Dendritic cell treated with granulocyte-macrophage colony-stimulating factor and Interleukin-4, amounts not matched to agents 40 ng/mL and 50 ng/mL, for 4 days (primary cell): ENCODE measurements at regions not wholly inside any gene's neighbourhood (a gene's known extent, or its start where the extent isn't known, plus 50 kb on each side); places are given as distances from the start of the nearest gene placed in this dataset.
"Not testable (repeated sequence)": the region's sequence is repeated elsewhere in the genome, so short reads cannot be mapped to it uniquely, and the experiment has no call there.

Source experiments
- H3K27ac Mint-ChIP-seq: one replicate; pipeline ENCODE4 v1.8.0; 2022; ENCODE audit warnings: mild to moderate bottlenecking, mixed read lengths
- H3K27me3 Mint-ChIP-seq: one replicate; pipeline ENCODE4 v1.8.0; 2022; ENCODE audit warnings: mild to moderate bottlenecking, mixed read lengths
- H3K36me3 Mint-ChIP-seq: one replicate; pipeline ENCODE4 v1.8.0; 2022; ENCODE audit warnings: low read depth, mixed read lengths
- H3K4me1 Mint-ChIP-seq: one replicate; pipeline ENCODE4 v1.8.0; 2022; ENCODE audit warnings: low read depth, mixed read lengths
- H3K4me3 Mint-ChIP-seq: one replicate; pipeline ENCODE4 v1.8.0; 2022; ENCODE audit warnings: mild to moderate bottlenecking, moderate library complexity, mixed read lengths
- H3K9me3 Mint-ChIP-seq: one replicate; pipeline ENCODE4 v1.8.0; 2022; ENCODE audit warnings: mixed read lengths
- intact Hi-C: fragments of 100-400 bp; cut with micrococcal nuclease; formaldehyde crosslinking; loops from one replicate; pipeline ENCODE4 v1.15.0; 2022

GRCh38 chr1:117717980-117718379, 112.1 kb downstream of the TENT5C start:
- peaks cover 59% of the 10 kb centered on the region for H3K9me3 Mint-ChIP-seq
- H3K4me1 Mint-ChIP-seq, intact Hi-C loops, H3K36me3 Mint-ChIP-seq, H3K27me3 Mint-ChIP-seq, H3K4me3 Mint-ChIP-seq, H3K27ac Mint-ChIP-seq: not testable (repeated sequence)

- H3K4me3 Mint-ChIP-seq, H3K27ac Mint-ChIP-seq, H3K36me3 Mint-ChIP-seq, H3K4me1 Mint-ChIP-seq, intact Hi-C loops, H3K27me3 Mint-ChIP-seq: not testable (repeated sequence)
- peaks cover 63% of the 10 kb centered on the region for H3K9me3 Mint-ChIP-seq
Measured at GRCh38 chr1:117718596-117718995, 112.7 kb downstream of the TENT5C start.

GRCh38 chr1:117719004-117719403, 113.2 kb downstream of the TENT5C start:
- intact Hi-C loops, result no loop called here
- H3K4me1 Mint-ChIP-seq, result peaks cover 2% of the 10 kb centered on the region
- H3K9me3 Mint-ChIP-seq, result peaks cover 65% of the 10 kb centered on the region
- no peak overlapping the region for H3K27ac Mint-ChIP-seq
- no peaks in the 10 kb centered on the region for H3K27me3 Mint-ChIP-seq
- no peaks in the 10 kb centered on the region for H3K36me3 Mint-ChIP-seq
- H3K4me3 Mint-ChIP-seq, result no peak overlapping the region

GRCh38 chr1:117732065-117732797, 126.4 kb downstream of the TENT5C start:
- Mint-ChIP-seq H3K27ac (no peak overlapping the region), H3K4me1 (peaks cover 12% of the 10 kb centered on the region), H3K36me3 (no peaks in the 10 kb centered on the region), H3K27me3 (peaks cover 1% of the 10 kb centered on the region), H3K9me3 (peaks cover 21% of the 10 kb centered on the region), H3K4me3 (no peak overlapping the region)
- intact Hi-C loops, result loop anchor here (10.0 kb wide), 1 partner anchor 127 kb away; the partner anchor contains the start of gene TENT5C

GRCh38 chr1:117732956-117733355, 127.1 kb downstream of the TENT5C start:
- peaks cover 12% of the 10 kb centered on the region for H3K4me1 Mint-ChIP-seq
- no peak overlapping the region for H3K27ac Mint-ChIP-seq
- no peaks in the 10 kb centered on the region for H3K36me3 Mint-ChIP-seq
- intact Hi-C loops, result loop anchor here (10.0 kb wide), 1 partner anchor 128 kb away; the partner anchor contains the start of gene TENT5C
- H3K27me3 Mint-ChIP-seq, result peaks cover 1% of the 10 kb centered on the region
- H3K4me3 Mint-ChIP-seq, result no peak overlapping the region
- H3K9me3 Mint-ChIP-seq, result peaks cover 14% of the 10 kb centered on the region

- Mint-ChIP-seq H3K9me3 (no peaks in the 10 kb centered on the region), H3K36me3 (no peaks in the 10 kb centered on the region), H3K27me3 (no peaks in the 10 kb centered on the region), H3K4me1 (peaks cover 12% of the 10 kb centered on the region), H3K4me3 (no peak overlapping the region), H3K27ac (no peak overlapping the region)
- intact Hi-C loops, result loop anchor here (10.0 kb wide), 1 partner anchor 130 kb away; the partner anchor contains the start of gene TENT5C
Measured at GRCh38 chr1:117734403-117734802, 128.6 kb downstream of the TENT5C start.

- no peaks in the 10 kb centered on the region for H3K27me3 Mint-ChIP-seq
- H3K36me3 Mint-ChIP-seq, result no peaks in the 10 kb centered on the region
- no peaks in the 10 kb centered on the region for H3K9me3 Mint-ChIP-seq
- H3K27ac Mint-ChIP-seq, result peak overlapping the region; percentile 73
- intact Hi-C loops, result loop anchor here (10.0 kb wide), 1 partner anchor 131 kb away; the partner anchor contains the start of gene TENT5C
- peaks cover 12% of the 10 kb centered on the region for H3K4me1 Mint-ChIP-seq
- H3K4me3 Mint-ChIP-seq, result peak overlapping the region; percentile 61
Measured at GRCh38 chr1:117735045-117735992, 129.5 kb downstream of the TENT5C start.

- Mint-ChIP-seq H3K27me3 (no peaks in the 10 kb centered on the region), H3K4me3 (no peak overlapping the region), H3K4me1 (peaks cover 9% of the 10 kb centered on the region), H3K27ac (no peak overlapping the region), H3K9me3 (no peaks in the 10 kb centered on the region), H3K36me3 (no peaks in the 10 kb centered on the region)
- intact Hi-C loops, result loop anchor here (10.0 kb wide), 1 partner anchor 135 kb away; the partner anchor contains the start of gene TENT5C
Measured at GRCh38 chr1:117739504-117739903, 133.7 kb downstream of the TENT5C start.

- H3K4me3 Mint-ChIP-seq, result no peak overlapping the region
- H3K4me1 Mint-ChIP-seq, result peaks cover 1% of the 10 kb centered on the region
- intact Hi-C loops, result no loop called here
- no peaks in the 10 kb centered on the region for H3K9me3 Mint-ChIP-seq
- H3K36me3 Mint-ChIP-seq, result no peaks in the 10 kb centered on the region
- H3K27ac Mint-ChIP-seq, result no peak overlapping the region
- no peaks in the 10 kb centered on the region for H3K27me3 Mint-ChIP-seq
Measured at GRCh38 chr1:117740496-117740895, 134.6 kb downstream of the TENT5C start.

- intact Hi-C loops, H3K9me3 Mint-ChIP-seq, H3K4me1 Mint-ChIP-seq, H3K27ac Mint-ChIP-seq, H3K4me3 Mint-ChIP-seq, H3K36me3 Mint-ChIP-seq, H3K27me3 Mint-ChIP-seq: not testable (repeated sequence)
Measured at GRCh38 chr1:117746565-117746964, 140.7 kb downstream of the TENT5C start.

GRCh38 chr1:117747605-117748004, 141.8 kb downstream of the TENT5C start:
- H3K9me3 Mint-ChIP-seq, result no peaks in the 10 kb centered on the region
- no peaks in the 10 kb centered on the region for H3K36me3 Mint-ChIP-seq
- intact Hi-C loops, result no loop called here
- H3K27ac Mint-ChIP-seq, result no peak overlapping the region
- no peaks in the 10 kb centered on the region for H3K4me1 Mint-ChIP-seq
- no peak overlapping the region for H3K4me3 Mint-ChIP-seq
- H3K27me3 Mint-ChIP-seq, result no peaks in the 10 kb centered on the region

GRCh38 chr1:117751321-117751720, 145.5 kb downstream of the TENT5C start:
- no peak overlapping the region for H3K4me3 Mint-ChIP-seq
- intact Hi-C loops, result loop anchor here (10.0 kb wide), 1 partner anchor 77 kb away; no protein-coding TSS in a partner anchor
- no peaks in the 10 kb centered on the region for H3K9me3 Mint-ChIP-seq

GRCh38 chr1:117752661-117753060, 146.8 kb downstream of the TENT5C start:
- H3K36me3 Mint-ChIP-seq, result no peaks in the 10 kb centered on the region
- H3K27ac Mint-ChIP-seq, result no peak overlapping the region
- no peak overlapping the region for H3K4me3 Mint-ChIP-seq
- intact Hi-C loops, result loop anchor here (1.0 to 10.0 kb wide), 2 partner anchors 78 to 217 kb away; no protein-coding TSS in a partner anchor
- H3K27me3 Mint-ChIP-seq, result peaks cover 8% of the 10 kb centered on the region
- no peaks in the 10 kb centered on the region for H3K9me3 Mint-ChIP-seq
- H3K4me1 Mint-ChIP-seq, result peaks cover 7% of the 10 kb centered on the region

More at GRCh38 chr1:117751321-117751720, 145.5 kb downstream of the TENT5C start:
- no peaks in the 10 kb centered on the region for H3K36me3 Mint-ChIP-seq
- H3K4me1 Mint-ChIP-seq, result peaks cover 7% of the 10 kb centered on the region
- peaks cover 3% of the 10 kb centered on the region for H3K27me3 Mint-ChIP-seq
- no peak overlapping the region for H3K27ac Mint-ChIP-seq

- Mint-ChIP-seq H3K27me3 (peaks cover 8% of the 10 kb centered on the region), H3K36me3 (no peaks in the 10 kb centered on the region), H3K27ac (no peak overlapping the region), H3K4me3 (no peak overlapping the region), H3K4me1 (peaks cover 7% of the 10 kb centered on the region), H3K9me3 (no peaks in the 10 kb centered on the region)
- intact Hi-C loops, result loop anchor here (1.0 to 10.0 kb wide), 2 partner anchors 78 to 218 kb away; no protein-coding TSS in a partner anchor
Measured at GRCh38 chr1:117753232-117753631, 147.4 kb downstream of the TENT5C start.
